HT-29 (cell line): ENCODE measurements at regions not wholly inside any gene's neighbourhood (a gene's known extent, or its start where the extent isn't known, plus 50 kb on each side); places are given as distances from the start of the nearest gene placed in this dataset.

Source experiments
- DNase-seq: peaks from one replicate; pipeline ENCODE4 v3.0.0-alpha.2; 2015; ENCODE audit warnings: low spot score

GRCh38 chr3:159616234-159616825 is 372.3 kb upstream of the IL12A start:
- peak; percentile 49 for DNase-seq

GRCh38 chr3:159619341-159619885 is 369.2 kb upstream of the IL12A start:
- no peak for DNase-seq

GRCh38 chr3:159620281-159620680 is 368.4 kb upstream of the IL12A start:
- no peak for DNase-seq

GRCh38 chr3:159620873-159621272 is 367.8 kb upstream of the IL12A start:
- DNase-seq, result no peak

GRCh38 chr3:159624616-159625015 is 364.0 kb upstream of the IL12A start:
- DNase-seq, result no peak

- no peak for DNase-seq
These were observed 363.0 kb upstream of the IL12A start for GRCh38 chr3:159625594-159625993.

GRCh38 chr3:159626598-159626997 is 362.0 kb upstream of the IL12A start:
- no peak for DNase-seq

GRCh38 chr3:159627229-159627628 is 361.4 kb upstream of the IL12A start:
- no peak for DNase-seq

GRCh38 chr3:159627634-159628033 is 361.0 kb upstream of the IL12A start:
- DNase-seq, result peak; percentile 67

- no peak for DNase-seq
These were observed 359.1 kb upstream of the IL12A start for GRCh38 chr3:159629329-159630084.

GRCh38 chr3:159631226-159631625 is 357.4 kb upstream of the IL12A start:
- DNase-seq, result no peak

- DNase-seq, result no peak
These were observed 356.5 kb upstream of the IL12A start for GRCh38 chr3:159632128-159632527.

- DNase-seq, result no peak
These were observed 355.8 kb upstream of the IL12A start for GRCh38 chr3:159632851-159633250.

- no peak for DNase-seq
These were observed 354.2 kb upstream of the IL12A start for GRCh38 chr3:159634483-159634882.

GRCh38 chr3:159635047-159635641 is 353.5 kb upstream of the IL12A start:
- no peak for DNase-seq

- DNase-seq, result peak; percentile 31
These were observed 350.6 kb upstream of the IL12A start for GRCh38 chr3:159637883-159638542.

- no peak for DNase-seq
These were observed 348.4 kb upstream of the IL12A start for GRCh38 chr3:159640225-159640624.

- DNase-seq, result no peak
These were observed 345.2 kb upstream of the IL12A start for GRCh38 chr3:159643406-159643805.

- no peak for DNase-seq
These were observed 342.8 kb upstream of the IL12A start for GRCh38 chr3:159645874-159646273.

- no peak for DNase-seq
These were observed 338.7 kb upstream of the IL12A start for GRCh38 chr3:159649951-159650350.

- DNase-seq, result no peak
These were observed 337.9 kb upstream of the IL12A start for GRCh38 chr3:159650726-159651125.

- no peak for DNase-seq
These were observed 336.2 kb upstream of the IL12A start for GRCh38 chr3:159652452-159652851.
